ENCODE measurements at regions not wholly inside any gene's neighbourhood (a gene's known extent, or its start where the extent isn't known, plus 50 kb on each side); places are given as distances from the start of the nearest gene placed in this dataset.

GRCh38 chr10:4099202-4099601 is 314.2 kb upstream of the KLF6 start:
- no peak for TF ChIP-seq EZH2 (IDR thresholded peaks at IDR 0.05; ENCODE audit: low read depth)
- TF ChIP-seq CTCF (conservative IDR thresholded peaks at IDR 0.05): no peak
- no peak overlapping the region for H3K27ac ChIP-seq
- no peaks in the 10 kb centered on the region for H3K36me3 ChIP-seq (ENCODE audit: low read depth)
- no peak overlapping the region for H3K4me2 ChIP-seq
- BruUV-seq (replicated peaks): no TSS peak
- no peak for DNase-seq
- H3K9me2 ChIP-seq (ENCODE audit: insufficient read depth): no peaks in the 10 kb centered on the region
- H3K79me2 ChIP-seq (ENCODE audit: low read depth): no peaks in the 10 kb centered on the region
- H3K4me1 ChIP-seq (replicated peaks; ENCODE audit: insufficient read depth): no peaks in the 10 kb centered on the region
- H3K4me3 ChIP-seq: no peak overlapping the region
- H3K27me3 ChIP-seq (ENCODE audit: insufficient read depth, low read depth): no peaks in the 10 kb centered on the region
- ChIA-PET POLR2A (ENCODE audit: unreplicated experiment) (no interaction called here), CTCF (no interaction called here)
- H3F3A ChIP-seq (ENCODE audit: insufficient read depth, low read depth): no peaks in the 10 kb centered on the region
- H4K20me1 ChIP-seq (ENCODE audit: insufficient read depth): no peaks in the 10 kb centered on the region
- intact Hi-C loops (cut with micrococcal nuclease; ENCODE audit: unreplicated experiment): no loop called here
- no peaks in the 10 kb centered on the region for H3K9me3 ChIP-seq (ENCODE audit: insufficient read depth, low read depth)
- no peak overlapping the region for H2AFZ ChIP-seq

DNA sequence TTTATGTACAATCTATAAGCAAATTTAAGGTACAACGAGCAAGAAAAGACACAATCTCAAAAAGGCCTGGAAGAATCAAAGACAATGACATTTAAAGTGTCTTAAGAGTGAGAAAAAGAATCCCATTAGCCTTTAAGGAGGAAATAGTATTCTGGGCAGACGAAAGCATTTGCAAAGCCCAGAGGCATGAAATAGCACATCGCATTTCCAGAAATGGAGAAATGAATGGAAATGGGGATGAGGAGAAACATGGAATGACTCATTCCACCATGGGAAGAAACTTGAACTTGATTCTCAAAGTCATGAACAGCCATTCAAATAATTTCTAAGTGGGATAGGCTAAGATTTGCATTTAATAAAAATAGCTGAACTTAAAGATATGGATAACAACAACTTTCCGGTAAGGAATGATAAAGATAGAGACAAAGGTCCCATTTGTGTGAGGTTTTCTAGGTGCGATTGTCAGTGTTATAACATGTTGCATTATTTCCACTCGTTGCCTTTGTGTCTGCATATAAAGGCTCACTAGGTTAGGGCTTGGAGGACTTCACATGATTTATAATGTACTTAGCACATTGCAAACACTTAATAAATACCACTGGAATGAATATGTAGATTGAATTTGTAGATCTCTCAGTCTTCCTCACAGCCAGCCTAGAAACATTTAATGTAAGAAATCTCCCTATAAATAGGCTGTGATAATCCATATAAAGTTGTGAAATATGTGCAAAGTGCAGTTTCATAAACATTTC is 310.3 kb upstream of the KLF6 start:
- no peak overlapping the region for H3K4me2 ChIP-seq

DNA sequence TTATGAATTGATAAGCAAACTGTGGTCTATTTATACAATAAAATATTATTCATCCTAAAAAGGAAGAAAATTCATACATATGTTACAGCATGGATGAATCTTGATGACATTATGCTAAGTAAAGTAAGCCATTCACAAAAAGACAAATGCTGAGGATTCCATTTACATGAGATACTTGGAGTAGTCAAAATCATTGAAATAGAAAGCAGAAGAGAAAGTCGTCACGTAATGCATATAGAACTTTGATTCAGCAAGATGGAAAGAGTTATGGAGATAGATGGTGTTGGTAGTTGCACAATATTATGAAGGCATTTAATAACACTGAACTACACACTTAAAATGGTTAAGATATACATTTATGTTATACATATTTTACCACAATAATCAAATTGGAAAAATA is 309.7 kb upstream of the KLF6 start:
- ChIA-PET CTCF (no interaction called here), POLR2A (ENCODE audit: unreplicated experiment) (no interaction called here)
- Histone ChIP-seq H3K9me2 (ENCODE audit: insufficient read depth) (no peaks in the 10 kb centered on the region), H3K27ac (no peak overlapping the region), H3K4me2 (no peak overlapping the region), H3K4me3 (no peak overlapping the region), H3K36me3 (ENCODE audit: low read depth) (no peaks in the 10 kb centered on the region), H3F3A (ENCODE audit: insufficient read depth, low read depth) (no peaks in the 10 kb centered on the region), H3K9me3 (ENCODE audit: insufficient read depth, low read depth) (no peaks in the 10 kb centered on the region), H2AFZ (no peak overlapping the region), H4K20me1 (ENCODE audit: insufficient read depth) (no peaks in the 10 kb centered on the region), H3K4me1 (replicated peaks; ENCODE audit: insufficient read depth) (no peaks in the 10 kb centered on the region), H3K27me3 (ENCODE audit: insufficient read depth, low read depth) (no peaks in the 10 kb centered on the region), H3K79me2 (ENCODE audit: low read depth) (no peaks in the 10 kb centered on the region)
- intact Hi-C loops (cut with micrococcal nuclease; ENCODE audit: unreplicated experiment): no loop called here
- BruUV-seq (replicated peaks): no TSS peak
- no peak for DNase-seq
- TF ChIP-seq CTCF (conservative IDR thresholded peaks at IDR 0.05): no peak
- no peak for TF ChIP-seq EZH2 (IDR thresholded peaks at IDR 0.05; ENCODE audit: low read depth)

More for the DNA sequence above, 310.3 kb upstream of the KLF6 start:
- Histone ChIP-seq H3K4me3 (no peak overlapping the region), H3K27me3 (ENCODE audit: insufficient read depth, low read depth) (no peaks in the 10 kb centered on the region), H3K27ac (no peak overlapping the region), H3K9me2 (ENCODE audit: insufficient read depth) (no peaks in the 10 kb centered on the region), H3F3A (ENCODE audit: insufficient read depth, low read depth) (no peaks in the 10 kb centered on the region), H2AFZ (no peak overlapping the region), H3K36me3 (ENCODE audit: low read depth) (no peaks in the 10 kb centered on the region), H3K79me2 (ENCODE audit: low read depth) (no peaks in the 10 kb centered on the region), H3K9me3 (ENCODE audit: insufficient read depth, low read depth) (no peaks in the 10 kb centered on the region), H3K4me1 (replicated peaks; ENCODE audit: insufficient read depth) (no peaks in the 10 kb centered on the region), H4K20me1 (ENCODE audit: insufficient read depth) (no peaks in the 10 kb centered on the region)
- BruUV-seq (replicated peaks): no TSS peak
- ChIA-PET POLR2A (ENCODE audit: unreplicated experiment) (no interaction called here), CTCF (no interaction called here)
- TF ChIP-seq EZH2 (IDR thresholded peaks at IDR 0.05; ENCODE audit: low read depth) (no peak), CTCF (conservative IDR thresholded peaks at IDR 0.05) (no peak)
- intact Hi-C loops (cut with micrococcal nuclease; ENCODE audit: unreplicated experiment): no loop called here
- DNase-seq: no peak
